ENCODE measurements at regions not wholly inside any gene's neighbourhood (a gene's known extent, or its start where the extent isn't known, plus 50 kb on each side); places are given as distances from the start of the nearest gene placed in this dataset.

DNA sequence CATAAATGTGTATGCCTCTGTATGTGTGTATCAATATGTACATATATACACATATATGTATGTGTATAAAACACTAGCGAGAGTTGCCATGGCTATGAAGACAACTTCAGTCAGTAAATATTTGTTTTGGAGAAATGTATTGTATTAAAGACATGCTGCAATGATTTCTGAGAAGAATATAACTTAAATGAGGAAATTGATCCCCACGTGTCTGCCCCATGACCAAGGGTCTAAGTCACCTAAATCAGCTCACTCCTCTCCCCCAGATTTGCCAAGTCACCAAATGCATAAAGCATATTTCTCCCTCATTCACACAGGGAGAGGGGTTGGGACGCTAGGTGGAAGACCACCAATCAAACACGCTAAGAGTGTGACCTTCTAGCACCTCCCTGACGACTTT, 58.3 kb upstream of the LYST start:
- intact Hi-C loops (cut with DNase I) = no loop called here
- Histone ChIP-seq H3K27ac (replicated peaks in 1 of 4) (no peak overlapping the region), H3K4me3 (no peak overlapping the region), H3K9me3 (no peaks in the 10 kb centered on the region), H3K27me3 (no peaks in the 10 kb centered on the region), H3K36me3 (no peaks in the 10 kb centered on the region), H3K4me1 (peaks cover 6 to 18% (median 15%) of the 10 kb centered on the region in 4 donors)
- 89% methylated on average over 5 of the region's 5 CpGs for WGBS
- DNase-seq (ENCODE audit: extremely low spot score) = no peak
- TF ChIP-seq POLR2AphosphoS5 (IDR thresholded peaks at IDR 0.05) = no peak
- no peak for TF ChIP-seq POLR2A (IDR thresholded peaks at IDR 0.05; ENCODE audit: low read depth)
- no peak for TF ChIP-seq CTCF (IDR thresholded peaks at IDR 0.05)
- TF ChIP-seq EP300 (IDR thresholded peaks at IDR 0.05) = no peak

- Histone ChIP-seq H3K27ac (replicated peaks in 1 of 4) (no peak overlapping the region), H3K36me3 (no peaks in the 10 kb centered on the region), H3K4me1 (peaks cover 6 to 30% (median 26%) of the 10 kb centered on the region in 4 donors), H3K4me3 (no peak overlapping the region), H3K9me3 (no peaks in the 10 kb centered on the region), H3K27me3 (no peaks in the 10 kb centered on the region)
- 42% methylated on average over 6 of the region's 6 CpGs for WGBS
- intact Hi-C loops (cut with DNase I) = no loop called here
- no peak for TF ChIP-seq POLR2A (IDR thresholded peaks at IDR 0.05; ENCODE audit: low read depth)
- TF ChIP-seq CTCF (IDR thresholded peaks at IDR 0.05) = no peak
- TF ChIP-seq EP300 (IDR thresholded peaks at IDR 0.05) = no peak
- no peak for TF ChIP-seq POLR2AphosphoS5 (IDR thresholded peaks at IDR 0.05)
- DNase-seq (ENCODE audit: extremely low spot score) = no peak
These were observed 56.8 kb upstream of the LYST start for GRCh38 chr1:235923466-235924021.

- Histone ChIP-seq H3K4me1 (peaks cover 21 to 48% (median 44%) of the 10 kb centered on the region in 4 donors), H3K36me3 (no peaks in the 10 kb centered on the region), H3K4me3 (no peak overlapping the region), H3K27me3 (no peaks in the 10 kb centered on the region), H3K27ac (replicated peaks in 1 of 4) (peak overlapping the region in 2 of 4 donors; percentile 13 to 25), H3K9me3 (no peaks in the 10 kb centered on the region)
- no peak for DNase-seq (ENCODE audit: extremely low spot score)
- WGBS = 71% methylated on average over 11 of the region's 12 CpGs
- intact Hi-C loops (cut with DNase I) = no loop called here
- TF ChIP-seq EP300 (IDR thresholded peaks at IDR 0.05) = no peak
- no peak for TF ChIP-seq POLR2AphosphoS5 (IDR thresholded peaks at IDR 0.05)
- no peak for TF ChIP-seq POLR2A (IDR thresholded peaks at IDR 0.05; ENCODE audit: low read depth)
- no peak for TF ChIP-seq CTCF (IDR thresholded peaks at IDR 0.05)
These were observed 54.1 kb upstream of the LYST start for GRCh38 chr1:235920596-235921375.

DNA sequence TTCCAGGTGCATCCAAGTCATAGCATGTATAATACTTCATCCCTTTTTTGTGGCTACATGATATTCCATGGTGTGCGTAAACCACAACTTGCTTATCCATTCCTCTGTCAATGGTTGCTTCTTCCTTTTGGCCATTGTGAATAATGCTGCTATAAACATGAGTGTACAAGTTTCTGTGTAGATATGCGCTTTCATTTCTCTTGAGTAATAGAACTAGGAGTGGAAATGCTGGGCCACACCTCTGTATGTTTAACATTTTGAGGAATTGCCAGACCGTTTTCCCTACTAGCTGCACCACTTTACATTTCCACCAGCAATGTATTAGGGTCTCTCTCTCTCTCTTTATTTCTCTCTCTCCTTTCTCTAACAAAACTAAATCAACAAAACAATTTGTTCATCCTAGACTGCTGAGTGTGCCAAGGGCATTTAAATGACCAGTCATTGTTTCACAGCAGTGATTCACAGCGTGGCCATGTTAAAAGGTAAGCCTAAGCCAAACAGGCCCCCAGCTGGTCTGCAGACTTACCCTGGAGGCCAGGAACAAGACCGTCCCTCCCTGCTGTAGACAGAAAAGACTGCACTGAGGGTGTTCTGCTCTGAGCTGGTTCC, 53.2 kb upstream of the LYST start:
- intact Hi-C loops (cut with DNase I) = loop anchor here (5.0 kb wide), 1 partner anchor 53 kb away; the partner anchor contains the start of gene LYST
- DNase-seq (ENCODE audit: extremely low spot score) = no peak
- no peaks in the 10 kb centered on the region for H3K27me3 ChIP-seq
- WGBS = 64% methylated on average over 5 of the region's 5 CpGs
- peak overlapping the region in 2 of 4 donors; percentile 13 to 25 for H3K27ac ChIP-seq (replicated peaks in 1 of 4)
- H3K36me3 ChIP-seq = no peaks in the 10 kb centered on the region
- no peak overlapping the region for H3K4me3 ChIP-seq
- TF ChIP-seq POLR2AphosphoS5 (IDR thresholded peaks at IDR 0.05) = no peak
- TF ChIP-seq CTCF (IDR thresholded peaks at IDR 0.05) = no peak
- TF ChIP-seq POLR2A (IDR thresholded peaks at IDR 0.05; ENCODE audit: low read depth) = no peak
- no peak for TF ChIP-seq EP300 (IDR thresholded peaks at IDR 0.05)
- H3K4me1 ChIP-seq = peaks cover 21 to 48% (median 44%) of the 10 kb centered on the region in 4 donors
- H3K9me3 ChIP-seq = no peaks in the 10 kb centered on the region

Data from esophagus muscularis mucosa (tissue), 4 donors.